OCI-LY1 (cell line): ENCODE measurements at regions not wholly inside any gene's neighbourhood (a gene's known extent, or its start where the extent isn't known, plus 50 kb on each side); places are given as distances from the start of the nearest gene placed in this dataset.

Experiments
- H2AFZ ChIP-seq: fragments of 200-600 bp; sonication (generic), shearing (Covaris generic); 2 replicates; pipeline ENCODE4 v1.6.0; 2014; ENCODE audit warnings: antibody characterized with exemption, mild to moderate bottlenecking, low read length
- H3F3A ChIP-seq: fragments of 200-600 bp; sonication (generic), shearing (Covaris generic); 2 replicates; pipeline ENCODE4 v1.6.0; 2014; ENCODE audit warnings: mild to moderate bottlenecking, antibody characterized with exemption, low read length, moderate library complexity; ENCODE audit not compliant: insufficient read depth
- H3K27ac ChIP-seq: fragments of 200-600 bp; sonication (generic); 2 replicates; pipeline ENCODE4 v1.5.1; 2014; ENCODE audit warnings: low read length, mixed run types, mild to moderate bottlenecking, low read depth; ENCODE audit not compliant: poor library complexity, severe bottlenecking
- H3K27me3 ChIP-seq: fragments of 200-600 bp; sonication (generic); 2 replicates; pipeline ENCODE4 v1.6.0; 2014; ENCODE audit warnings: antibody characterized with exemption, mild to moderate bottlenecking, low read length, moderate library complexity; ENCODE audit not compliant: insufficient read depth
- H3K36me3 ChIP-seq: fragments of 200-600 bp; sonication (generic); 2 replicates; pipeline ENCODE4 v1.6.1; 2014; ENCODE audit warnings: mild to moderate bottlenecking, antibody characterized with exemption, low read length, moderate library complexity, mixed read lengths; ENCODE audit not compliant: insufficient read depth
- H3K4me1 ChIP-seq: fragments of 200-600 bp; sonication (generic); 2 replicates; pipeline ENCODE4 v1.5.1; 2014; ENCODE audit warnings: mild to moderate bottlenecking, low read length, moderate library complexity; ENCODE audit not compliant: insufficient read depth, severe bottlenecking
- H3K4me2 ChIP-seq: fragments of 200-600 bp; sonication (generic), shearing (Covaris generic); 2 replicates; pipeline ENCODE4 v1.6.1; 2014; ENCODE audit warnings: low read length
- H3K4me3 ChIP-seq: fragments of 200-600 bp; sonication (generic); 2 replicates; pipeline ENCODE4 v1.5.1; 2014; ENCODE audit warnings: low read length, low read depth, mild to moderate bottlenecking, mixed read lengths; ENCODE audit not compliant: poor library complexity, severe bottlenecking
- H3K79me2 ChIP-seq: fragments of 200-600 bp; shearing (Covaris generic); 2 replicates; pipeline ENCODE4 v1.6.1; 2016; ENCODE audit warnings: mixed run types, low read length, mixed read lengths; ENCODE audit not compliant: insufficient read depth
- H3K9ac ChIP-seq: fragments of 200-600 bp; sonication (generic), shearing (Covaris generic); 2 replicates; pipeline ENCODE4 v1.6.1; 2014; ENCODE audit warnings: mild to moderate bottlenecking, low read length, mixed read lengths
- H3K9me2 ChIP-seq: fragments of 200-600 bp; sonication (generic), shearing (Covaris generic); 2 replicates; pipeline ENCODE4 v1.6.1; 2014; ENCODE audit warnings: low read depth, mild to moderate bottlenecking, low read length, mixed read lengths
- H3K9me3 ChIP-seq: fragments of 200-600 bp; shearing (Covaris generic); 2 replicates; pipeline ENCODE4 v1.6.1; 2014; ENCODE audit warnings: low read length, mixed read lengths
- H4K20me1 ChIP-seq: fragments of 200-600 bp; sonication (generic), shearing (Covaris generic); 2 replicates; pipeline ENCODE4 v1.6.0; 2016; ENCODE audit warnings: mild to moderate bottlenecking, low read length; ENCODE audit not compliant: insufficient read depth
- EZH2 ChIP-seq: fragments of 200-600 bp; sonication (generic), shearing (Covaris generic); IDR thresholded peaks from 2 replicates; pipeline ENCODE4 v1.8.0; 2017; ENCODE audit warnings: borderline replicate concordance, mixed run types, mild to moderate bottlenecking, antibody characterized with exemption, low read length, moderate library complexity, mixed read lengths
- TF ChIP-seq, protein P1 (sequence below): fragments of 200-600 bp; sonication (generic), shearing (Covaris generic); IDR thresholded peaks from 2 replicates; pipeline ENCODE4 v1.5.1; 2017; ENCODE audit warnings: mild to moderate bottlenecking, antibody characterized with exemption, low read length, moderate library complexity, mixed read lengths

DNA sequence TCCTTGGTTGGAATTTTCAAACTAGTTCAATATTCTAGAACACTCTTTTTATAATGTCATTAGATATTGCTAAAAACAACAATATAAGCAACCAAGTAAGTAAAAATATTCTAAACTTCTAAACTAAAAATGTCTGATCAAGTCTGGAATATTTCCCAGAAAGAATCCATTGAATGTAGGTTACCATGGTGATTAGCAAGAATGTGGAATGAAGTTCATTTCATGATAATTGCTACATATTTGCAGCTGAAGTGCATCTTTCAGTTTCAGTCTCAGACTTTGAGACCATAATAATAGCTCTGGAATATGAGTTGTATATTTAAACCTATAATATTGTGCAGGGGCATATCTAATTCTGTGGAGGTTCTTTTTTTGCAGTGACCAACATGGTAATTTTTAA, 61.0 kb upstream of the NKAIN2 start:
- no peaks in the 10 kb centered on the region for H3K27me3 ChIP-seq
- no peak overlapping the region for H3K4me3 ChIP-seq
- H3K9ac ChIP-seq, result no peak overlapping the region
- no peaks in the 10 kb centered on the region for H3K79me2 ChIP-seq
- no peak overlapping the region for H3K4me2 ChIP-seq
- H3K4me1 ChIP-seq, result no peaks in the 10 kb centered on the region
- no peaks in the 10 kb centered on the region for H3K36me3 ChIP-seq
- no peaks in the 10 kb centered on the region for H3K9me3 ChIP-seq
- no peaks in the 10 kb centered on the region for H3K9me2 ChIP-seq
- H2AFZ ChIP-seq, result no peak overlapping the region
- no peak overlapping the region for H3K27ac ChIP-seq
- H4K20me1 ChIP-seq, result no peaks in the 10 kb centered on the region
- TF ChIP-seq EZH2, result no peak
- TF ChIP-seq, protein P1, sequence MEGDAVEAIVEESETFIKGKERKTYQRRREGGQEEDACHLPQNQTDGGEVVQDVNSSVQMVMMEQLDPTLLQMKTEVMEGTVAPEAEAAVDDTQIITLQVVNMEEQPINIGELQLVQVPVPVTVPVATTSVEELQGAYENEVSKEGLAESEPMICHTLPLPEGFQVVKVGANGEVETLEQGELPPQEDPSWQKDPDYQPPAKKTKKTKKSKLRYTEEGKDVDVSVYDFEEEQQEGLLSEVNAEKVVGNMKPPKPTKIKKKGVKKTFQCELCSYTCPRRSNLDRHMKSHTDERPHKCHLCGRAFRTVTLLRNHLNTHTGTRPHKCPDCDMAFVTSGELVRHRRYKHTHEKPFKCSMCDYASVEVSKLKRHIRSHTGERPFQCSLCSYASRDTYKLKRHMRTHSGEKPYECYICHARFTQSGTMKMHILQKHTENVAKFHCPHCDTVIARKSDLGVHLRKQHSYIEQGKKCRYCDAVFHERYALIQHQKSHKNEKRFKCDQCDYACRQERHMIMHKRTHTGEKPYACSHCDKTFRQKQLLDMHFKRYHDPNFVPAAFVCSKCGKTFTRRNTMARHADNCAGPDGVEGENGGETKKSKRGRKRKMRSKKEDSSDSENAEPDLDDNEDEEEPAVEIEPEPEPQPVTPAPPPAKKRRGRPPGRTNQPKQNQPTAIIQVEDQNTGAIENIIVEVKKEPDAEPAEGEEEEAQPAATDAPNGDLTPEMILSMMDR, result no peak
- no peaks in the 10 kb centered on the region for H3F3A ChIP-seq

GRCh38 chr6:123733180-123733579, 70.5 kb upstream of the NKAIN2 start:
- Histone ChIP-seq H3K9me3 (no peaks in the 10 kb centered on the region), H3K4me1 (no peaks in the 10 kb centered on the region), H3K36me3 (no peaks in the 10 kb centered on the region), H3K79me2 (no peaks in the 10 kb centered on the region), H3K9me2 (no peaks in the 10 kb centered on the region), H3K27me3 (no peaks in the 10 kb centered on the region), H3K4me3 (no peak overlapping the region), H3F3A (no peaks in the 10 kb centered on the region), H3K4me2 (no peak overlapping the region), H3K9ac (no peak overlapping the region), H4K20me1 (no peaks in the 10 kb centered on the region), H2AFZ (no peak overlapping the region), H3K27ac (no peak overlapping the region)
- TF ChIP-seq, protein P1, result no peak
- no peak for TF ChIP-seq EZH2

DNA sequence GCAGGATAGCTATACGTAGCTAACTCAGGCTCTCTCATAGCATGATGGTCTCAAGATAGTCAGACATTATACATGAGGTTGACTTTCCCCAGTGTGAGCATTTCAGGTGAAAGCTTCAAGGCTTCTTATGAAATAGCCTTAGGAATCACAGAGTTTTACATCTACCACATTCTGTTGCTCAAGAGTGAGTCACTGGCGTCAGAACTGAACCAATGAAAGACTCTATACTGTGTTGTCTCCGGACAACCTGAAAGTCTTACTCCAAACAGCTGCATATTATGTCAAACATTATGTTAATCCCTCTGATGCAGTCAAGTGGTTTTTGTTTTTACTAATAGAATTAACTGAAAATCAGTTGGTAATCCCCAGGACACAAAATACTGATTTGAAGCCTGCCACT, 79.8 kb upstream of the TRDN start:
- H3K27me3 ChIP-seq, result no peaks in the 10 kb centered on the region
- TF ChIP-seq, protein P1, result no peak
- TF ChIP-seq EZH2, result no peak

More for the DNA sequence above, 79.8 kb upstream of the TRDN start:
- Histone ChIP-seq H3K4me2 (no peak overlapping the region), H2AFZ (no peak overlapping the region), H3K4me3 (no peak overlapping the region), H3F3A (no peaks in the 10 kb centered on the region), H3K9ac (no peak overlapping the region), H3K9me2 (no peaks in the 10 kb centered on the region), H4K20me1 (no peaks in the 10 kb centered on the region), H3K4me1 (no peaks in the 10 kb centered on the region), H3K27ac (no peak overlapping the region), H3K9me3 (no peaks in the 10 kb centered on the region), H3K79me2 (no peaks in the 10 kb centered on the region), H3K36me3 (no peaks in the 10 kb centered on the region)
